HG03460 (cell line): ENCODE measurements at regions not wholly inside any gene's neighbourhood (a gene's known extent, or its start where the extent isn't known, plus 50 kb on each side); places are given as distances from the start of the nearest gene placed in this dataset.
"Not testable (repeated sequence)": the region's sequence is repeated elsewhere in the genome, so short reads cannot be mapped to it uniquely, and the experiment has no call there.

Experiments used
- ATAC-seq: cut with Tn5 transposase; IDR thresholded peaks from one replicate; pipeline ENCODE4 v1.9.1; 2021; ENCODE audit not compliant: unreplicated experiment

DNA sequence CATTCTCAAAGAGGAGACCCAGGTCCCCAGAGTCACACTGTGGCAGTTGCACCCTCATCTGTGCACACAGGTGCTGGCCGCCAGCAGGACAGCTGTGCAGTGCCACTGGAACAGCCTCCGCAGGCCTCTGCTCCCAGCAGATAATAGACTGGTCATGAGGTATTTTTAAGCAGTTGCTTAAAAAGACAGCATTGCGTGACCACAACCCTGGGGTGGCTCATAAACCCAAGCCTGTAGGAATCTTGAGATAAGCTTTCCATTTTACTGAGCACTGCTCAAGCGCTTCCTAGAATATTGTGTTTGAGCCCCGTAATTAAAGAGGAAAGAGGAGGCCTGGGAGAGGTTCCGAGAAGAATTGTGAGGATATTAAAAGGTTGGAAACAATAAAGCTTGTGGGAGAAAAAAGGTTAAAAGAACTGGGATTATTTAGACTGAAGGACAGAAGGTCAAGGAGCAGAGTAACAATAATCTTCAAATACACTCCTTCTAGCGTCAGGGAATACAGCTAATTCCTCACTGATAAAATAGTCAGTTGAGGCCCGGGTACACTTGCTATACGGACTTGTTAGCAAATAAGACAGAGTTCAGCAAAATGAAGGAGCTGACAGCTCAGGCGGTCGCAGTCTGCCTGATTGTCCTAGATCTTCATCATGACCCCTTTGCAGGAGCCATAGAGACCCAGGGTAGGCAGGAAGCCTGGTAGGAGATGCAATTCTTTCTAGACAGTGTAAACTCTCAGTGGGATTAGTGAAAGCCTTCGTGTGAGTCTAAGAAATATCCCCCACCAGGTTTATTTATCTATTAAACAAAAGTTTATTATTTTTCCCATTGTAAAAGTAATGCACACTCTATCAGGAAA is 86.2 kb upstream of the KIT start:
- ATAC-seq: no peak

DNA sequence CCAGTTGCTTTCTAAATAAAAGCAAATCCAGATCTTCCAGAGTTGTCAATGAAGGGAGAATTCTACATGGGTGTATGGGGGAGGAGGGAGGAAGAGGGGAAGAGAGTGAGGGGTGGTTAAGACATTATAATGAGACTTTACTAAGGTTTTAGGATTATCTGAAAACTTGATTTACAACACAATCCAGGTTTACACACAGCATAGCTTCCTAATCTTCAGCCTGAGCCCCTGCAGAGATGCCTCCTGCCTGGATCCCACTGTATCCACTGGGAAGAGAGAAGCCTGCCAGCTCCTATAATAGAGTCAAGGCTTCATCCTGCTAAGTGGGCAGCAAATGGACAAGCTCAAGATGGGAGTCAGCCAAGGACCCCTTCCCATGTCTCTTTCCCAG is 85.6 kb upstream of the KIT start:
- no peak for ATAC-seq

DNA sequence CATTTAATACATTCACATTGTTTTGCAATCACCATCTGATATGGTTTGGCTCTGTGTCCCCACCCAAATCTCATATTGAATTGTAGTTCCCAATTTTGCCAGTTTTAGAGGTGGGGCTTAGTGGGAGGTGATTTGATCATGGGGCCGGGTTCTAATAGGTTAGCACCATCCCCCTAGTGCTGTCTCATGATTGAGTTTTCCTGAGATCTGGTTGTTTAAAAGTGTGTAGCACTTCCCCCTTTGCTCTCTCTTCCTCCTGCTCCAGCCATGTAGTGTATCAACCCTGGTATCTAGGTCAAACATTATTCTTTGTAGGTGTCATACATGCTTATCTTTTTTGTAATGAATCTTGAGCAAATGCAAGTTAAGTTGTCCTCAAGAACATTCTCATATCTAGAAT is 83.3 kb upstream of the KIT start:
- ATAC-seq: no peak

DNA sequence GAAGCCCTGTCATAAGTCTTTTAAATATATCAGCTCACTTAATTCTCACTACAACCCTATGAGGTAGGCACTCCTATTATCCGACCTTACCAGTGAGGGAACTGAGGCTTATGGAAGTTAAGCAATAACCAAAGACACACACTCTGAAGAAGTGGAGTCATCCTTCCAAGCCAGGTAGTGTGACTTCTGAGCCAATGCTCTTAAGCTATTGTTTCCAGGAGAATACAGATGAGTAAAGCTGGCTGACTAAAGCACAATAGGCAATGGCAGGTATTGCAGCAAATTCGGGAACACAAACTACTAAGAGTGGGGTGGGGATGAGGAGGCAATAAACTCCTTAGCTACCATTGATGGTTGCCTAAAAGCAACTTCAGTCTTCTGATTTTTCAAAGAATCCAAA is 81.8 kb upstream of the KIT start:
- no peak for ATAC-seq

DNA sequence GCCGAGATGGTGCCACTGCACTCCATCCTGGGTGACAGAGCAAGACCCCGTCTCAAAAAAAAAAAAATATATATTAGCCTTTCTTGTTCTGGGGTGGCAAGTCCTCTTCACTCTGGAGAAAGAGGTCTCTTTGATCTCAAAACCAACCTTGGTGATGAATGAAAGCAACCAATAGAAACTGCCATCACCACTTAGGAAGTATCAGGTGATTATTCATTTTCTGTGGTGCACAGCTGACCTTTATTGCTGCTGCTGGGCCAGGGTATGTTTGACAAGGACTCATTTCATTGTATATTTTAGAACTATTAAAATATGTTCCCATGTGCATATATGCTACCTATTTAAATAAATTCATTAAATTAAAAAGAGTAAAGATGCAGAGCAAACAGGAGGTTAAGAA is 76.0 kb upstream of the KIT start:
- no peak for ATAC-seq

DNA sequence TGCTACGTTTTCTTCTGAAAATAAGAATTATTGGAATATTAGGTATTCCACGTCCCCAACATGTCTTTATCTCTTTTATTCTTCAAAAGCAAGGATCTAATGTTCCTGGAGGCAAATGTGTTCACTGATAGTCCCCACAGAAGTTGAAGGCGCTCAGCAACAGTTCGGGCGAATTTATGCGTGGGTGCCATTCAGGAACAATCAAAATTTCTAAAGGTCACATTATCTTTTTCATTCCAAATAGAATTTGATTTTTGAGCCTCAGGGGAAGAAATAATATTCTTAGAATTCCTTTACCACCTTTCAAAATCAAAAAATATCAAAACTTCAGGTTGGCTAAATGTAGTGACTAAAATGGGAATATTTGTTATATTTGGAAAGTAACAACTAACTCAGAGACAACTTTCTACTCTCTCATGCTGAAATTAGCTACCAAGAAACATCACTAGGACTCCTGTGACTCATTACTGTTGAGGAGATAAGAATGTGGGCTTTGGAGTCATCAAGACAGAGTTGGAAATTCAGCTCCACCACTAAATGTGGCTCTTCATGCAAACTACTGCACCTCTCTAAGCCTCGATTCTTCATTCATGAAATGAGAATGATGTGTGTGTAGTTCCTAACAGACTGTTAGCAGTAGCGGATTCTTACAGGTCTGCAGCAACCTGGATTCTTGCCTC is 72.3 kb upstream of the KIT start:
- ATAC-seq: no peak

DNA sequence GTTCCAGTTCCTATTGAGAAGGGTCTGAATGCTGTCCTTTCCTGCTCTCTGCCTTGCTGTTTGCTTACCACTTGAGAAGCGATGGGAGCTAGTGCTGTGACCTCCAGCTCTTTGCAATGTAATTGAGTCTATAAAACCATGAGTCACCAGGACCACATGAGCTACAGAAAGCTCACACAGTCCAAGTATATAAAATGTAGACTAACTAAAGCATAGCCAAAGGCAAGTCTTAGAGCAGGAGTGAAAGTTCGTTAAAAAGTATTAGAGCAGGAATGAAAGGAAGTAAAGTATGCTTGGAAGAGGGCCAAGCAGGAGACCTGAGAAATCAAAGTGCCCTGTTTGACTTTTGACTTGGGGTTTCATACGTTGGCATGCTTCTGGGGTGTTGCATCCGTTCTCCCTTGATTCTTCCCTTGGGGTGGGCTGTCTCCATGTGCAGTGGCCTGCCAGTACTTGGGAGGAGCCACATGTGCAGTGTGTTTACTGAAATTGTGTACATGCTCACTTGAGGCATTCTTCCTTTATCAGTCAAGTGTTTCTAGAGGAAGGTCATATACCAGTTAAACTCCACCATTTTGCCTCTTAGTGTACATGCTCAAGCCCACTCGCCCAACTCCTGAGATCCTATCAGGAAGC is 71.3 kb upstream of the KIT start:
- no peak for ATAC-seq

DNA sequence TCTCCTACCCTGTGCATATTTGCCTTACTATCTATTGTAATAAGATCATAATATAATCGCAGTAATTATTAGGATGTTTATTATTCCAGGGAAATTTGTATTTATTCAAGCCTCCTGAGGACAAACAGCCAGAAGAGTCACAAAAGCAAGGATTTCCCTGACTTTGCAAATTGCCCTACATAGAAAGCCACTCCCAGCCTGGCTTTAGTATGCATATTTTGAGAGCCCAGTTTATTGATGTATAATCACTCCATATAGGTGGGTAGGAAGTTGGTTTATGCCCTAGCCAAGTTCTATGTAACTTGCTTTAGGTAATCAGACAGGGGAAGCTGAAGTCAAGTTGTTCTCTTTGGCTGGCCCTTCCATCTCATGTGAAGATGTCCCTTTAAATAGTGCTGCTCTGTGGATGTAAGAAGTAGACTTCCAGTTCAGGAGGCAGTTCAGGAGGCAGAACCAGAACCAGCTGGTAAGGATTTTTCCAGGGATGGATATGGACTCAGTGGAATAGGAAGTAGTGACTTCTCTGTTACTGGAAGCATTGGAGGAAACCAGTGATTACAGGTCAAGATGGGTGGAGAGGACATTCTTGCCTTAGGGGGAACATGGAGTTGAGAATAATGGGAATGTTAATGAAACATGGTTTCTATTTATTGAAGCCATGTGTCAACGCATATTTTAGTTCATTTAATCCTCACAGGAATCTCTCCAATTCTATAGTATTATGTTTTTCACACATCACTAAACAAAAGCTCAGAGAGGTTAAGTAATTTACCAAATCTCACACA is 70.5 kb upstream of the KIT start:
- no peak for ATAC-seq

DNA sequence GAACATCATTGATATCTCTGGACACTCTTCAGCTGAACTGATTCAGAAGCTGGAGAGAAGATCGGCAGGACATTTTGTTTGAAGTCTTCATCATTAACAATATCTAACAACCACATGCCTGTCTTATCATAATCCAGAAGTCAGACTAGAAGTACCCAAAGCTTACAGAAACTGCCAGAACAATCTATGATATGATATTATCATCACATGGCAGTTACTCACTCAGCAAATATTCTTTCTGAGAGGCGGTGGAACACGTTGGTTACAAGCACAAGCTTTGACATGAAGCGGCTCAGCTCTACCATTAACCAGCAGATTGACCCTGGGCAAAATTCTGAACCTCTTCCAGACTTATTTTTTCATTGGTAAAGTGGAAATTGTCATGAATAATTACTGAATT is 69.4 kb upstream of the KIT start:
- ATAC-seq: no peak

DNA sequence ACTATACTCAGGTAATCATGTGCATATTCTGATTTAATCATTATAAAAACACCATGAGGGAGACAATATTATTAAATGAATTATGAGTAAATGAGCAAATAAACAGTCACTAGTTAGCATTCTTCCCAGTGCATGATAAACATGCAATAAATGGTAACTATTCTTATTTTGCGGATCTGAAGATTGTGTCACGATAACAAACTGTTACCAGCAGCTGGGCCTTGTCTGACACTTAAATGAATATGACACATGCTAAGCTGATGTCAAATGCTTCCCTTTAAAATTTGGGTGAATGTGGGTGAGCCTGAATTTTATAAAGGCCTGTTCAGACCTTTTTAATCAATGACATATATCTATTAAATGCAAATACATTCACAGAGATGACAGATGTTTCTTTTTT is 68.2 kb upstream of the KIT start:
- ATAC-seq: no peak

DNA sequence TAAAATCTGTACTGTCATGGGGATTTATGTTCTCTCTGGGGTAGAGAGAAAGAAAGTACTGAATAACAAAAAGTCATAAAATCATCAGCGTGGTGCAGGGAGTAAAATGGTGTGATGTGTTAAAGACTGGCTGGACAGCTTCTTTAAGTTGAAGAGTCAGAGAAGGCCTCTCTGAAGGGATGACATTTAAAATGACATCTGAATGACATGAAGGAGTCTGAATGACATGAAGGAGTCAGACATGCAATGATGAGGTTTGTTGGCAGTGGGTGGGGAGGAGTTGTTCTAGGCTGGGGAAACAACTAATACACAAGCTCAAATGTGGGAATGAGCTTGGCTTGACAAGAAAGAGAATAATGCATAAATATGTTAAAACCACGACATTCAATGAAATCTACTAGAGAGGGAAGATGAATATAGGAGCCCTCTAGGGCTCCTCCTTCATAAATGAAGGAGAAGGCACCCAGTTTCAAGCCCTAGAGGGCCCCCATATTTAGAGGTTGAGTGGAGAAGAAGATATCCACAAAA is 63.9 kb upstream of the KIT start:
- no peak for ATAC-seq

DNA sequence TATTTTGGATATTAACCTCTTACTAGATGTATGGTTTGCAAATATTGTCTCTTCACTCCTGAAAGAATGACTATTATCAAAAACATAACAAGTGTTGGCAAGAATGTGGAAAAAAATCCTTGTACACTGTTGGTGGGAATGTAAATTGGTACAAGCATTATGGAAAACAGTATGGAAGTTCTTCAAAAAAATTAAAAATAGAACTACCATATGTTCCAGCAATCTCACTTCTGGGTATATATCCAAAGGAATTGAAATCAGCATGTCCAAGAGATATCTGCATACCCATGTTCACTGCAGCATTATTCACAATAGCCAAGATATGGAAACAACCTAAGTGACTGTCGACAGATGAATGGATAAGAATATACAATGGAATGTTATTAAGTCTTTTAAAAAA is 61.6 kb upstream of the KIT start:
- ATAC-seq: no peak

DNA sequence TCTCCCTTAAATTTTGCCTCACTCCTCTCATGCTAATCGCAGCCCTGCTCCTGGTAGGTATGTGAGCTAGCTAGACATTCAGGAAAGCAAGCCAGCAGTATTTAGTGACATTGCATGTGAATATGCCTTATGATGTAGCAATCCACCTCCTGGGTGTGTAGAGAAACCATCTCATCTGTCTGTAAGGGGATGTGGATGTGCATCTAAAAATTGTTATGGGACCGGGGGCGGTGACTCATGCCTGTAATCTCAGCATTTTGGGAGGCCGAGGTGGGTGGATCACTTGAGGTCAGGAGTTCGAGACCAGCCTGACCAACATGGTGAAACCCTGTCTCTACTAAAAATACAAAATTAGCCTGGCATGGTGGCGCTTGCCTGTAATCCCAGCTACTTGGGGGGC is 60.1 kb upstream of the KIT start:
- ATAC-seq: not testable (repeated sequence)

DNA sequence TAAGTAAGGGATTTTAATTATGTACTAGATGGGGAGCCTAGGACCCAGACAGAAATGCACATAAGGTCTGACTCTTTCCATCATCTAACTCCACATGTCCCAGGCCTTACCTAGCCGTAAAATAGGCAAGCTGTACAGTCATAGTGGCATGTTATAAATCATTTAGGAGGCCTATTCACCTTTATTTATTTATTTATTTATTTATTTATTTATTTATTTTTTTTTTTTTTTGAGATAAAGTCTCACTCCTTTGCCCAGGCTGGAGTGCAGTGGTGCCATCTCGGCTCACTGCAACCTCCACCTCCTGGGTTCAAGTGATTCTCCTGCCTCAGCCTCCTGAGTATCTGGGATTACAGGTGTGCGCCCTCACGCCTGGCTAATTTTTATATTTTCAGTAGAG is 55.6 kb upstream of the KIT start:
- not testable (repeated sequence) for ATAC-seq

DNA sequence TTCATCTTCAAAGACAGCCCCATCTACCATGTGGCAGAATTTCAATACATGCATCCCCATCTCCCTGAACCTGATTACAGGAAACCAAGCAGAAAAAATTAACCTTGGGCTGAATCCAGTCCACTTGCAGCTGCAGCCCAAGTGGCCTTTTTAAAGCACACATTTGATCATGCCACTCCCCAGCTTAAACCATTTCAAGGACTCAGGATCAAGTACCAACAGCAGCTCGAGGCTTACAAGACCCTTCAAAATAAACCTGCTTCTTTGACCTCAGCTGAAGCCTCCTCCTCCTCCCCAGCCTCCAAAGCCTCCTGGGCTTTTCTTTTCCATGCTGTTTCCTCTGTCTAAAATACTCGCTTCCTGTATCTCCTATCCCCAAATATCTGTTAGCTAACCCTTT is 50.7 kb upstream of the KIT start:
- no peak for ATAC-seq

DNA sequence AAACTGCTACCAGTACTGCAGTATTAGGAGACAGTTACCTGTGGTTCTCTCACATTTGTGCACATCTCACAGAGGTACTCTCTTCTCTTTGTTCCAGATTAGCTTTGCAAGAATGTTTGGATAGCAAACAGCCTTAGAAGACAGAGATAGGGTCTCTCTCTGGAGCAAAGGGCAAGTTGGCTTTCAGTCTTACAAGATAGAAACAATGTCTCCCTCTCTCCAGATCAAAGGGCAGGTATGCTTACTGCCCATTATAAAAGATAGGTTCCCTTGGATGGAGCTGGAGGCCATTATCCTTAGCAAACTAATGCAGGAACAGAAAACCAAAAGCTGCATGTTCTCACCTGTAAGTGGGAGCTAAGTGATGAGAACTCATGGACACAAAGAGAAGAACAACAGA is 50.2 kb upstream of the KIT start:
- no peak for ATAC-seq
